PFSK-1 (cell line): ENCODE measurements at regions not wholly inside any gene's neighbourhood (a gene's known extent, or its start where the extent isn't known, plus 50 kb on each side); places are given as distances from the start of the nearest gene placed in this dataset.

Source experiments
- FOXP2 ChIP-seq: optimal IDR thresholded peaks from 2 replicates; pipeline ENCODE3; 2011; ENCODE audit warnings: borderline replicate concordance, control low read depth, inconsistent platforms; ENCODE audit not compliant: insufficient read depth; ENCODE audit errors: extremely low read length, extremely low read depth
- POLR2AphosphoS5 ChIP-seq: IDR thresholded peaks from 2 replicates; pipeline ENCODE4 v1.6.1; 2012; ENCODE audit warnings: low read depth, mild to moderate bottlenecking, control low read depth, low read length, moderate library complexity
- TAF1 ChIP-seq: IDR thresholded peaks from 2 replicates; pipeline ENCODE4 v1.6.1; 2012; ENCODE audit warnings: low read length, control low read depth, borderline replicate concordance; ENCODE audit not compliant: insufficient read depth
- TF ChIP-seq, protein P1 (sequence below), 2 experiments: IDR thresholded peaks; 2 replicates each; pipeline versions ENCODE4 v1.6.1 to v1.8.0; 2011 to 2012; ENCODE audit warnings: low read depth in 2 of 2, low read length in 2 of 2, control low read depth in 1 of 2, inconsistent platforms in 1 of 2, mild to moderate bottlenecking in 1 of 2, moderate library complexity in 1 of 2; ENCODE audit not compliant: insufficient read depth in 1 of 2

DNA sequence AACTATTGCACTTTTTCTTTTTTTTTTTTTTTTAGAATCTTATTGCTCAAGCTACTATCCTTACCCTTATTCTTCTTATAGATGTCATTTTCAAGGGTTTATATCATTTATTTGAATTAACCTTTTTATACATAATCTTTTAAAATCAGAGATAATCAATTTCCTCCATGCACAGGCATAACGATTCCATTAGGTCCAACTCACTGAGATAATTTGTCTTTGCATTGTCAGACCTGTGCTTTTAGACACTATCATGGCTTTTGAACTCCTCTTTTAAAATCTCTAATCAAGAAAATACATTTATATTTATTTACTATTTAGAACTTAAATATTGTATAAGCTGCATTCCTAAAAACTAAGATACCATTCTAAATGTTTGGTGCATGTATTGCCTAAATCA, 1454.9 kb downstream of the ZPLD1 start:
- TF ChIP-seq POLR2AphosphoS5 (no peak), TAF1 (no peak), FOXP2 (no peak)
- TF ChIP-seq, protein P1, sequence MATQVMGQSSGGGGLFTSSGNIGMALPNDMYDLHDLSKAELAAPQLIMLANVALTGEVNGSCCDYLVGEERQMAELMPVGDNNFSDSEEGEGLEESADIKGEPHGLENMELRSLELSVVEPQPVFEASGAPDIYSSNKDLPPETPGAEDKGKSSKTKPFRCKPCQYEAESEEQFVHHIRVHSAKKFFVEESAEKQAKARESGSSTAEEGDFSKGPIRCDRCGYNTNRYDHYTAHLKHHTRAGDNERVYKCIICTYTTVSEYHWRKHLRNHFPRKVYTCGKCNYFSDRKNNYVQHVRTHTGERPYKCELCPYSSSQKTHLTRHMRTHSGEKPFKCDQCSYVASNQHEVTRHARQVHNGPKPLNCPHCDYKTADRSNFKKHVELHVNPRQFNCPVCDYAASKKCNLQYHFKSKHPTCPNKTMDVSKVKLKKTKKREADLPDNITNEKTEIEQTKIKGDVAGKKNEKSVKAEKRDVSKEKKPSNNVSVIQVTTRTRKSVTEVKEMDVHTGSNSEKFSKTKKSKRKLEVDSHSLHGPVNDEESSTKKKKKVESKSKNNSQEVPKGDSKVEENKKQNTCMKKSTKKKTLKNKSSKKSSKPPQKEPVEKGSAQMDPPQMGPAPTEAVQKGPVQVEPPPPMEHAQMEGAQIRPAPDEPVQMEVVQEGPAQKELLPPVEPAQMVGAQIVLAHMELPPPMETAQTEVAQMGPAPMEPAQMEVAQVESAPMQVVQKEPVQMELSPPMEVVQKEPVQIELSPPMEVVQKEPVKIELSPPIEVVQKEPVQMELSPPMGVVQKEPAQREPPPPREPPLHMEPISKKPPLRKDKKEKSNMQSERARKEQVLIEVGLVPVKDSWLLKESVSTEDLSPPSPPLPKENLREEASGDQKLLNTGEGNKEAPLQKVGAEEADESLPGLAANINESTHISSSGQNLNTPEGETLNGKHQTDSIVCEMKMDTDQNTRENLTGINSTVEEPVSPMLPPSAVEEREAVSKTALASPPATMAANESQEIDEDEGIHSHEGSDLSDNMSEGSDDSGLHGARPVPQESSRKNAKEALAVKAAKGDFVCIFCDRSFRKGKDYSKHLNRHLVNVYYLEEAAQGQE (IDR thresholded peaks at IDR 0.05; ENCODE audit: insufficient read depth in 1 of 2, low read depth in 2 of 2, low read length in 2 of 2): no peak
